ENCODE measurements at regions not wholly inside any gene's neighbourhood (a gene's known extent, or its start where the extent isn't known, plus 50 kb on each side); places are given as distances from the start of the nearest gene placed in this dataset.

GRCh38 chr5:162429142-162429541, 361.6 kb downstream of the GABRG2 start:
- TF ChIP-seq EZH2 (IDR thresholded peaks at IDR 0.05; ENCODE audit: borderline replicate concordance, insufficient read depth, low read length, poor library complexity, severe bottlenecking) (no peak), CTCF (IDR thresholded peaks at IDR 0.05; ENCODE audit: poor library complexity, severe bottlenecking) (no peak), MXI1 (conservative IDR thresholded peaks at IDR 0.05; ENCODE audit: poor library complexity, severe bottlenecking) (no peak), EP300 (conservative IDR thresholded peaks at IDR 0.05; ENCODE audit: poor library complexity, severe bottlenecking) (no peak), REST (IDR thresholded peaks at IDR 0.05; ENCODE audit: borderline replicate concordance) (no peak), SMC3 (conservative IDR thresholded peaks at IDR 0.05; ENCODE audit: poor library complexity) (no peak), POLR2AphosphoS5 (IDR thresholded peaks at IDR 0.05) (no peak)

Measured in neural cell (in vitro differentiated cells).